Mucosa of descending colon (tissue), 3 donors: ENCODE measurements at regions not wholly inside any gene's neighbourhood (a gene's known extent, or its start where the extent isn't known, plus 50 kb on each side); places are given as distances from the start of the nearest gene placed in this dataset.

ENCODE experiments used
- ATAC-seq: fragments of 200-7000 bp; cut with Tn5 transposase; one replicate; pipeline ENCODE4 v1.9.1; 2020; ENCODE audit warnings: mild to moderate bottlenecking, moderate library complexity
- DNase-seq, 3 donors: peaks; one replicate each; pipeline ENCODE4 v3.0.0-alpha.2; 2020
- H3K36me3 ChIP-seq: fragments of 200-600 bp; one replicate; pipeline ENCODE4 v1.8.0; 2021; ENCODE audit warnings: low read depth, mild to moderate bottlenecking
- H3K4me1 ChIP-seq: fragments of 200-600 bp; one replicate; pipeline ENCODE4 v1.8.0; 2021; ENCODE audit warnings: low read depth, mild to moderate bottlenecking
- H3K4me3 ChIP-seq: fragments of 200-600 bp; one replicate; pipeline ENCODE4 v1.8.0; 2021; ENCODE audit warnings: mild to moderate bottlenecking
- H3K9me3 ChIP-seq: fragments of 200-600 bp; one replicate; pipeline ENCODE4 v1.8.0; 2021; ENCODE audit warnings: mild to moderate bottlenecking
- CTCF ChIP-seq: fragments of 200-600 bp; IDR thresholded peaks from one replicate; pipeline ENCODE4 v1.8.0; 2022; ENCODE audit warnings: antibody characterized with exemption, mild to moderate bottlenecking
- intact Hi-C, 2 donors: fragments of 100-400 bp; cut with DNase I in 1 of 2; cut with micrococcal nuclease in 1 of 2; formaldehyde crosslinking; loops; one replicate each; pipeline versions ENCODE4 v1.11.0 to v1.11.1; 2022; cut with DNase I, micrococcal nuclease
- donor health status: DM: no; HTN: no; CAD: no; lungs with moderate emphysema.
- donor health status: DM: no; HTN: no; CAD: no.
- donor health status: DM: no; HTN: yes; CAD: no.

- H3K4me3 ChIP-seq = no peak overlapping the region
- no peaks in the 10 kb centered on the region for H3K9me3 ChIP-seq
- ATAC-seq = no peak
- intact Hi-C loops = no loop called here
- TF ChIP-seq CTCF = no peak
- DNase-seq = no peak
- H3K4me1 ChIP-seq = no peaks in the 10 kb centered on the region
- no peaks in the 10 kb centered on the region for H3K36me3 ChIP-seq
Observed at GRCh38 chr4:173859091-173859713, 329.2 kb upstream of the HAND2 start.

DNA sequence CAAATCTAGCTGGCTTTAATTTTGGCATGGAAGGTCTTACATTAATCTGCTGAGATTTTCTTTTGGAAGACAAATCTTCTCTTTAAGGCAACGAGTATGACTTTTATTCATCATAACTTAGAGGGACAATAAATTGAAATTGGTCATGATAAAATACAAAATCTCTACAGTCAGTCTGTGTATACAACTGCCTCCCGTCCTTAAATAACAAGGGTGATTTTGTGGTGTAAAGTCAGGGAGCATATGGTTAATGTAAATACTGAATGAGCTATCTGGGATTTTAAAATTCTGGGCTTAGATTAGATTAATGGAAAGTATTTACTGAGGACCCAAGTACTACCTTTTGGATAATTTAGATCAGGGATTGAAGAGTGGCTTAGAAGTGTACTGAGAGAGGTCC lies 328.4 kb upstream of the HAND2 start:
- Histone ChIP-seq H3K9me3 (no peaks in the 10 kb centered on the region), H3K4me1 (no peaks in the 10 kb centered on the region), H3K36me3 (no peaks in the 10 kb centered on the region), H3K4me3 (no peak overlapping the region)
- intact Hi-C loops = no loop called here
- DNase-seq (no peak), ATAC-seq (no peak)
- TF ChIP-seq CTCF = no peak

DNA sequence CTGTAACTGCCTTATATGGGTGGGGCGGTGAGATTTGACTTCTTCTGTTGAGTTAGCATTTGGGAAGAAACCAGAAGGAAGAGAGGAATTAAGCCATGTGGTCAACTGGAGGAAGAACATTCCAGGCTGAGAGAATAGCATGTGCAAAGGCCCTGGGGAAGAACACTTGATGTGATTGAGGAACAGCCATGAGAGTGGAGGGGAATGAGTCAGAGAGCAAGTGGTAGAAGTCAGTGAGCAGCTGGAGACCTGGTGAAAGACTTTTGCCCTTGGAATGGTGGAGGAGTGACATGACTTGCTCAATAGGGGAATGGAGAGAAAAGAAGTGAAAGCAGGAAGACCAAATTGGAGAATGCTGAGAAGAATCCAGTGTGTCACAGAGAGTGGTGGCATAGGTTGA lies 327.8 kb upstream of the HAND2 start:
- Histone ChIP-seq H3K4me3 (no peak overlapping the region), H3K36me3 (no peaks in the 10 kb centered on the region), H3K4me1 (no peaks in the 10 kb centered on the region), H3K9me3 (no peaks in the 10 kb centered on the region)
- TF ChIP-seq CTCF = no peak
- intact Hi-C loops = no loop called here
- no peak for DNase-seq
- ATAC-seq = no peak

GRCh38 chr4:173855015-173855414 lies 325.0 kb upstream of the HAND2 start:
- ATAC-seq = no peak
- DNase-seq = no peak
- no peak overlapping the region for H3K4me3 ChIP-seq
- H3K9me3 ChIP-seq = no peaks in the 10 kb centered on the region
- intact Hi-C loops = no loop called here
- TF ChIP-seq CTCF = no peak
- H3K36me3 ChIP-seq = no peaks in the 10 kb centered on the region
- no peaks in the 10 kb centered on the region for H3K4me1 ChIP-seq

DNA sequence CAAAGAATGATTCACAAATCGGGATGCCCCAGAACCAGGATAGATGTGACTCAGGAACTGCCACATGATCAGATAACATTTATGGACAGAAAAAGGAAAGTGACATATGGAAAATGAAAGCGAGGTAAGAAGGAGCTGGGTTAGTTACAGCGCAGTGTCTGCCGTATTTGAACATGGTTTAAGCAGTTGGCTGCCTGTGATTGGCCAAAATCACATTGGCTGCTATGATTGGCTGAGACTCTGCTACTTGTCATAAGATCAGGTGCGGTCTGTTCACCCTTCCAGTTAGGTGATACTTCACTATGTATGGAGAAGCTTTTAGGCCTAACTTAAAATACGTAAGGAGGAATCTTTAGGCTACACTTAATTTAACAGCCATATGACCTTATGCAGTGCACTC lies 322.7 kb upstream of the HAND2 start:
- DNase-seq (no peak), ATAC-seq (no peak)
- Histone ChIP-seq H3K36me3 (no peaks in the 10 kb centered on the region), H3K4me1 (no peaks in the 10 kb centered on the region), H3K4me3 (no peak overlapping the region), H3K9me3 (no peaks in the 10 kb centered on the region)
- no peak for TF ChIP-seq CTCF
- intact Hi-C loops = no loop called here

- TF ChIP-seq CTCF = no peak
- DNase-seq = no peak
- ATAC-seq = no peak
- Histone ChIP-seq H3K36me3 (no peaks in the 10 kb centered on the region), H3K4me3 (no peak overlapping the region), H3K9me3 (no peaks in the 10 kb centered on the region), H3K4me1 (no peaks in the 10 kb centered on the region)
- intact Hi-C loops = no loop called here
Observed at GRCh38 chr4:173845580-173845979, 315.6 kb upstream of the HAND2 start.
